Testis (tissue), 2 donors: ENCODE measurements at regions not wholly inside any gene's neighbourhood (a gene's known extent, or its start where the extent isn't known, plus 50 kb on each side); places are given as distances from the start of the nearest gene placed in this dataset.

Experiments
- DNase-seq: peaks from one replicate; pipeline ENCODE4 v3.0.0-alpha.2; 2019
- H3K27ac ChIP-seq, 2 donors: fragments of 200-600 bp; sonication (generic); one replicate each; pipeline ENCODE4 v1.5.1; 2019
- H3K27me3 ChIP-seq: fragments of 200-600 bp; sonication (generic); one replicate; pipeline ENCODE4 v1.5.1; 2019
- H3K36me3 ChIP-seq: fragments of 200-600 bp; sonication (generic); one replicate; pipeline ENCODE4 v1.5.1; 2017; ENCODE audit warnings: low read depth; ENCODE audit errors: missing control alignments
- H3K4me1 ChIP-seq: fragments of 200-600 bp; sonication (generic); one replicate; pipeline ENCODE4 v1.5.1; 2019
- H3K4me3 ChIP-seq, 2 donors: fragments of 200-600 bp; sonication (generic); one replicate each; pipeline ENCODE4 v1.5.1; 2017 to 2019
- H3K9me3 ChIP-seq: fragments of 200-600 bp; sonication (generic); one replicate; pipeline ENCODE4 v1.5.1; 2017
- POLR2A ChIP-seq: fragments of 450-650 bp; IDR thresholded peaks from one replicate; pipeline ENCODE4 v1.6.1; 2017; ENCODE audit warnings: antibody characterized with exemption, mild to moderate bottlenecking, moderate library complexity
- WGBS, 2 donors: methylation state at CpG; one replicate each; pipeline ENCODE4 v1.1.5; 2018; 5-methylcytosine and 5-hydroxymethylcytosine counted together
- intact Hi-C: fragments of 100-400 bp; cut with DNase I; formaldehyde crosslinking; loops from one replicate; pipeline ENCODE4 v1.15.1; 2023; ENCODE audit warnings: low total_unique reads
- TF ChIP-seq, protein P1 (sequence below), 3 experiments: fragments of 450-650 bp in 2 of 3; fragments of 200-600 bp in 1 of 3; sonication (generic) in 1 of 3; IDR thresholded peaks; one replicate each; pipeline ENCODE4 v1.5.1; 2016 to 2019; ENCODE audit warnings: antibody characterized with exemption in 3 of 3, mild to moderate bottlenecking in 2 of 3, moderate library complexity in 1 of 3

DNA sequence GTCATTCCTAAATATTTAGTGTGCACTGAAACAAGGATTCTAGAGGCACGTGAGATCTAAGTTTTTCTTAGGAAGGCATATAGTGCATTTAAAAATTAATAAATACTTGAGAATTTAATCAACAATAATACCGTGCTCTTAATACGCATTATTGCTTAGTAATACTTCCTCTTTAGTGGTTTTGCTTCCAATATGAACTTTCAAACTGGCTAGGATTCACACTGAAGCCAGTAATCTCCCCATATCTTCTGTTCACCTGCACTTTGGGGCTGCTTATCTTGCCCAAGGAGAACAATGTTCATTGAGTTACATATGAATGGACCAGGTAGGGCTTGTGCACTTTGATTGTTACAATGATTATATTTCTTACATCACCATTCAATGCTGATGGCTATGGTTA is 180.5 kb upstream of the RIOK2 start:
- WGBS, 2 donors, result 75 to 96% methylated on average over 3 of the region's 3 CpGs
- no peaks in the 10 kb centered on the region for H3K9me3 ChIP-seq
- H3K27me3 ChIP-seq, result no peaks in the 10 kb centered on the region
- H3K4me1 ChIP-seq, result no peaks in the 10 kb centered on the region
- intact Hi-C loops, result no loop called here
- no peaks in the 10 kb centered on the region for H3K36me3 ChIP-seq
- H3K27ac ChIP-seq, result no peak overlapping the region
- H3K4me3 ChIP-seq, result no peak overlapping the region
- TF ChIP-seq, protein P1, sequence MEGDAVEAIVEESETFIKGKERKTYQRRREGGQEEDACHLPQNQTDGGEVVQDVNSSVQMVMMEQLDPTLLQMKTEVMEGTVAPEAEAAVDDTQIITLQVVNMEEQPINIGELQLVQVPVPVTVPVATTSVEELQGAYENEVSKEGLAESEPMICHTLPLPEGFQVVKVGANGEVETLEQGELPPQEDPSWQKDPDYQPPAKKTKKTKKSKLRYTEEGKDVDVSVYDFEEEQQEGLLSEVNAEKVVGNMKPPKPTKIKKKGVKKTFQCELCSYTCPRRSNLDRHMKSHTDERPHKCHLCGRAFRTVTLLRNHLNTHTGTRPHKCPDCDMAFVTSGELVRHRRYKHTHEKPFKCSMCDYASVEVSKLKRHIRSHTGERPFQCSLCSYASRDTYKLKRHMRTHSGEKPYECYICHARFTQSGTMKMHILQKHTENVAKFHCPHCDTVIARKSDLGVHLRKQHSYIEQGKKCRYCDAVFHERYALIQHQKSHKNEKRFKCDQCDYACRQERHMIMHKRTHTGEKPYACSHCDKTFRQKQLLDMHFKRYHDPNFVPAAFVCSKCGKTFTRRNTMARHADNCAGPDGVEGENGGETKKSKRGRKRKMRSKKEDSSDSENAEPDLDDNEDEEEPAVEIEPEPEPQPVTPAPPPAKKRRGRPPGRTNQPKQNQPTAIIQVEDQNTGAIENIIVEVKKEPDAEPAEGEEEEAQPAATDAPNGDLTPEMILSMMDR (IDR thresholded peaks at IDR 0.05), result no peak
- TF ChIP-seq POLR2A, result no peak
- no peak for DNase-seq

- intact Hi-C loops, result no loop called here
- DNase-seq, result no peak
- 52 to 56% methylated on average over 1 of the region's 1 CpG for WGBS, 2 donors
Observed at GRCh38 chr5:97364731-97365130, 181.7 kb upstream of the RIOK2 start.

DNA sequence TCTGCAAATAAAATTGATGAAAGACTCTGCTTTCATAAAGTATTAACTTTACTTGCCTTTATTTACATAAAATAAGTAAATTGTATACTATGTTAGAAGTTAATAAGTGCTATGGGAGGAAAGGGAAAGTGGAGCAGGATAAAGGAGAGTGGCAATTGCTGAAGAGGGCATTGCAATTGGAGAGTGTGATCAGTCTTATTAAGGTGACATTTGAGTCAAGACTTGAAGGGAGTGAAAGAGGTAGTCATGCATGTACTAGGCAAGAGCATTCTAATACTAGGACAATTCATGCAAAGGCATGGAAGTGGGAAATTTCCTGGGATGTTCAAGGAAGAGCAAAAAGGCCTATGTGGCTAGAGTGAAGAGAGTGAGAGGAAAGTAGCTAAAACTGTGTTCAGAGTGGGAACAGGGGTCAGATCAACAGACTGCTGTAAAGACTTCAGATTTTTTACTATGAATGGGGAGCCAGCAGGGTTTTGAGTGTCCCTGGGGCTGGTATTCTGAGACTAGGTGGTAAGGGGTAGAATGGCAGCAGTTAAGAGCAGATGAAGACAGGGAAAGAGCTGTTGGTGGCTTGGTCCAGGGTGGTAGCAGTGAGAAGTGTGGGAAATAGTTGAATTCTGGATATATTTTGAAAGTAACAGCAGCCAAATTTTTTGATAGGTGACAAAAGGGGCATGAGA is 182.3 kb upstream of the RIOK2 start:
- TF ChIP-seq, protein P1 (IDR thresholded peaks at IDR 0.05), result no peak
- TF ChIP-seq POLR2A, result no peak
- no peaks in the 10 kb centered on the region for H3K36me3 ChIP-seq
- H3K4me1 ChIP-seq, result no peaks in the 10 kb centered on the region
- no peak for DNase-seq
- H3K4me3 ChIP-seq, result no peak overlapping the region
- no peaks in the 10 kb centered on the region for H3K9me3 ChIP-seq
- H3K27me3 ChIP-seq, result no peaks in the 10 kb centered on the region
- intact Hi-C loops, result no loop called here
- no peak overlapping the region for H3K27ac ChIP-seq

More at GRCh38 chr5:97364731-97365130, 181.7 kb upstream of the RIOK2 start:
- Histone ChIP-seq H3K27ac (no peak overlapping the region), H3K9me3 (no peaks in the 10 kb centered on the region), H3K36me3 (no peaks in the 10 kb centered on the region), H3K4me1 (no peaks in the 10 kb centered on the region), H3K27me3 (no peaks in the 10 kb centered on the region), H3K4me3 (no peak overlapping the region)
- TF ChIP-seq POLR2A, result no peak
- TF ChIP-seq, protein P1 (IDR thresholded peaks at IDR 0.05), result no peak

- Histone ChIP-seq H3K9me3 (no peaks in the 10 kb centered on the region), H3K27me3 (no peaks in the 10 kb centered on the region), H3K4me1 (no peaks in the 10 kb centered on the region), H3K27ac (no peak overlapping the region), H3K36me3 (no peaks in the 10 kb centered on the region), H3K4me3 (no peak overlapping the region)
- 79 to 92% methylated on average over 4 of the region's 4 CpGs for WGBS, 2 donors
- intact Hi-C loops, result no loop called here
- TF ChIP-seq POLR2A, result no peak
- TF ChIP-seq, protein P1 (IDR thresholded peaks at IDR 0.05), result no peak
- no peak for DNase-seq
Observed at GRCh38 chr5:97365918-97366317, 182.9 kb upstream of the RIOK2 start.

GRCh38 chr5:97375959-97376358 is 192.9 kb upstream of the RIOK2 start:
- H3K27ac ChIP-seq, result no peak overlapping the region
- no peaks in the 10 kb centered on the region for H3K36me3 ChIP-seq
- no peak for TF ChIP-seq POLR2A
- TF ChIP-seq, protein P1 (IDR thresholded peaks at IDR 0.05), result no peak
- H3K4me3 ChIP-seq, result no peak overlapping the region
- intact Hi-C loops, result no loop called here
- DNase-seq, result no peak
- H3K27me3 ChIP-seq, result no peaks in the 10 kb centered on the region
- no peaks in the 10 kb centered on the region for H3K9me3 ChIP-seq
- H3K4me1 ChIP-seq, result no peaks in the 10 kb centered on the region
